ELR (cell line): ENCODE measurements at regions not wholly inside any gene's neighbourhood (a gene's known extent, or its start where the extent isn't known, plus 50 kb on each side); places are given as distances from the start of the nearest gene placed in this dataset.
"Not testable (repeated sequence)": the region's sequence is repeated elsewhere in the genome, so short reads cannot be mapped to it uniquely, and the experiment has no call there.

Experiments used
- DNase-seq: peaks from one replicate; pipeline ENCODE4 v3.0.0-alpha.2; 2015; ENCODE audit warnings: low read depth

DNA sequence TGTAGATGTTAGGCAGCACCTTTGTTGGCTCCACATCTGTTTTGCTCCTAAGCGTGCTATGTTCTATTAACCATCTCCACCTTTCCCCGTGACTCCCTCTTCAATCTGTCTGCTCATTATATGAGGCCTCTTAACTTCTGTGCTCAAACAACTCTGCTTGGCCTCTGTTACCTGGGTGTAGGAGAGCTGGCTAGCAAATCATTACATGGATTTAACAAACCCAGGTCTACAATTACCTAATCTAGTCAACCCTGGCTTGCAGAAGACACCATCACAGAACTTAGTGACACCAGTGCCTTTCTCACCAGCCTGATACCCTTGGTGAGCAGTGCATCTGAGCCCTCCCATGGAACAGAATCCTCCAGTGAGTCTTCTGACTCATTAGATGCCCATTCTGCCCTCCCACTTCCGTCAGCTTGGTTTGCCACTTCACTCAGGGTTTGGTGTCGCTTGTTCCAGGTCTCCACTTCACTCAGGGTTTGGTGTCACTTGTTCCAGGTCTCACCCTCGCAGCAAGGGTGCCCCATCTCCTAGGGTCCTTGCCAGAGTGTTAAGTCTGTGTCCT lies 92.0 kb upstream of the KIF26B start:
- DNase-seq = no peak

DNA sequence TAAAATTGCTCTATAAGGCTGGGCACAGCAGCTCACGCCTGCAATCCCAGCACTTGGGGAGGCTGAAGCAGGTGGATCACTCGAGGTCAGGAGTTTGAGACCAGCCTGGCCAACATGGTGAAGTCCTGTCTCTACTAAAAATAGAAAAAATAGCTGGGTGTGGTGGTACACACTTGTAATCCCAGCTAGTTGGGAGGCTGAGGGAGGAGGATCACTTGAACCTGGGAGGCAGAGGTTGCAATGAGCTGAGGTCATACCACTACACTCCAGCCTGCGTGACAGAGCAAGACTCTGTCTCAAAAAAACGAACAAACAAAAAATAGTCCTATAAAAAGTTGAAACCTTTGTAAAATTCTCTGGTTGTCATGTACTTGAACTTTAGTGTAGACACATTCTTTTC lies 93.0 kb upstream of the KIF26B start:
- DNase-seq = not testable (repeated sequence)

DNA sequence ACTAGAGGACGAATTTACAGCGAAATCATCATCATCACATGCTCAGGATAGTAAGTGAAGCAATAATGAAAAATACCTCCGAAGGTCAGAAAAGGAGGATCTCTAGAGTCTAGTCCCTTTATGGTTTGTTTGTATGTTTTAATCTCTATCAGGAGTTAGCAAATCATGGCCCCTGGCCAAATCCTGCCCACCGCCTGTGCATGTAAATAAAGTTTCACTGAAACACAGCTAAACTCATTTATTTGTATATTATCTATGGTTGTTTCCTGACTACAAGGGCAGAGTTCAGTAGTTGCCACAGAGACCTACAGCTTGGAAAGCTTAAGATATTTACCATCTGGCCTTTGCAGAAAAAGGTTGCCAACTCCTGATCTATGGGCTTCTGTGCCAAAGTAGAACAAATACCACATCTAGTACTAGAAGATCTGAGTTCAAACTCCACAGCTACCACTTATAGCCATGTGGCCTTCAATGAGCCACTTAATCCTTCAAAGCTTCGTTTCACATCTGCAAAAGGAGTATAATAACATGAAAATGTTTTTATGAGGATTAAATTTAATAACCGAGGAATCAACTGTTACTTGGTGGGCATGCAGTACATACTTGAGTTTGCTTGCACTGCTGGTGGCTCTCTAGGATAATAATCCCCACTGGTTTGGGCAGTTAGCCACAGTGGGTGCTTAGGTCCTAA lies 94.0 kb upstream of the KIF26B start:
- DNase-seq = no peak

DNA sequence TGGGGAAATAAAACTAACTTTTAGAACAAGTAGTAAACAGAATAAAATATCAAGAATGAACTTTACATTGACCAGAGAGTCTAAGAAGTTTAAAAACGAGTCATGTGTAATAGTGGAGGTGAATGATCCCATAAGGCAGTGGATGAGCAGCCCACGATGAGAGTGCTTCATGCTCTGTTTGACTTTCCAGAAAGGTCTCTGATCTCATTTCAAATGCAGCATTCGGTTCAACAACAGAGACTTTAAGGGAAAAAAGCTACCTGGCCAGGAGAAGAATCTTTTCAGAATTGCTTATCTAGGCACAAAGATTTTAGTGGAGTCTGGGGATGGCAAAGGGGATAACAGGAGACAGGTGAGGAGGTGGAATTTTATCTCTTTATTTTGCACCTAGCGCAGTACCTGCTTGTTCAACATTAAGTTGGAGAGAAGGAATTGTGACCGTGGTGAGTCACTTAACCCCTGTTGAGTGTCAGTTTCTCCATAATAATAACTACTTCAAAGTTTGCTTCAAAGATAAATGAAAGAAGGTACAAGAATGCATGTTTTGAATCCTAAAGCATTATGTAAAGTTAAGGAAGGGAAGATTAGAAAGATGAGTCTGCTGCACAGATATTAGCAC lies 94.9 kb upstream of the KIF26B start:
- no peak for DNase-seq

DNA sequence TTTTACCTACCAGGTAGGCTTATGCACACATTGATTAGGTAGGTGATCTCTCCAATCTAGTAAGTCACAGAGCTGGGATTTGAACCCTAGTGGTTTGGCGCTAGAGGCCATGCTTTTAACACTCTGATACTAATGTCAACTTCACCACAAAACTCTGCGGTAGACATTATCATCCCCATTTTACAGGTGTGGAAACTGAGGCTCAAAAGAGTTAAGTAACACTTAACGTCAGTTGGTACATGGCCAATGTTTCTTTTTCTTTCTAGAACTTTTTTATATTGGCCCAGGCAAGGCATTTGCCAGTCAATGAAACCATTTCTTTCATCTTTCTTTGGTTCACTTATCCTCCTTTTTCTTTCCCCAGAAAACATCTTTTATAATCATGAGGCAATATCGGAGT lies 95.9 kb upstream of the KIF26B start:
- DNase-seq = no peak

DNA sequence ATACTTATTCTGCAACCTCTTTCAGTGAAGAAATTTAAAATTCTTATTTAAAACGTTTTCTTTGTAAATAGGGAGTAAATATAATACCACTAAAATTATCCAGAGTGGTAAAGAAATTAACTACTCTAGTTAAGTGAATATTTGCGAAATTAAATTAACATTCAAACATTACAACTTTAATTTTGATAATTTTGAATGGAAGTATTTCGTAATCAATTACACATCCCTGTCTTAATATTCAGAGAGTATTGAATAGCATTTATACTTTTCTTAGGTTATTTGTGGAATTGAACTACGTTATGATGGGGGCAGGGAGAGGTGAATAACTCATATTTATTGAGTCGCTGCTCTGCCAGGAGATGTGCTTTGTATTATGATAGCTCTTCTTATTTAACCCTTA lies 96.3 kb upstream of the KIF26B start:
- no peak for DNase-seq

DNA sequence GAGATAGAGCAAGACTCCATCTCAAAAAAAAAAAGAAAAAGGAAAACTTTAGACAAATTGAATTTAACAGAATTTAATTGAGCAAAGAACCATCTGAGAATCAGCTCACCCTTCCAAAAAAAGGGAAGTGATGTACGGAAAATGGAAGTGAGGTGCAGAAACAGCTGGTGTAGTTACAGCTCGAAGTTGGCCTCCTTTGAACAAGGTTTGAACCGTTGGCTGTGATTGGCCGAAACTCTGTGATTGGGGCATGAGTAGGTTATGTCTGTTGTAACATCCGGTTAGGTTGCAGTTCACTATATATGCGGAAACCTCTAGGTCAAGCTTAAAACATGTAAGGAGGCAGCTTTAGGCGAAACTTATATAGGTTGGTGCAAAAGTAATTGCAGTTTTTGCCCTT lies 97.9 kb upstream of the KIF26B start:
- no peak for DNase-seq

DNA sequence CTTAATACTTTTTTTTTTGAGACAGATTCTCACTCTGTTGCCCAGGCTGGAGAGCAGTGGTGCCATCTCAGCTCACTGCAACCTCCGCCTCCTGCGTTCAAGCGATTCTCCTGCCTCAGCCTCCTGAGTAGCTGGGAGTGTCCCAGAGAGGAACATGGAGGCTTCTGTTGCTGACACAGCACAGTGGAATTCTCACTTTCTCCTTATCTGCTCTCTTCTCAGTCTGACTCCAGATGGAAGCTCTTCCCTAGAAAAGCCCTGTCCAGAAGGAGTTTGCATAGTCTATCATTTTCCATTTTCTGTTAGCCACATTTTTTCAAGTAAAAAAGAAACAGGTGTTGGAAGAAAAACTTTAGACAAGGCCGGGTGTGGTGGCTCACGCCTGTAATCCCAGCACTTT lies 98.5 kb upstream of the KIF26B start:
- DNase-seq = not testable (repeated sequence)

DNA sequence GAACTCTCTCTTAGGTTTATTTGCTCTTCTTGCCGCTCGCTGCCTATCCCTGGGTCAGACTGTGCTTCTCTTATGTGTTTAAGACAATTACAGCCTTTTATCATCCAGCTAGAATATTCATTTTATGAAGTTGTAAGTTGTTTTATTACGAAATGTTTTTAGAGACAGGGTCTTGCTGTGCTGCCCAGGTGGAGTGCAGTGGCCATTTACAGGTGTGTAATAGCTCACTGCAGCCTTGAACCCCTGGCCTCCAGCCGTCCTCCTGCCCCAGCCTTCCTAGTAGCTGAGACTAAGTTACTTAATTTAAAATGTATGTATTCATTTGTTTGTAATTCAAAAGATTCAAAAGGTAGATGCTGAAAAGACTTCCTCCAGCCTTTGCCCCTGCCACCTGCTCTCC lies 99.0 kb upstream of the KIF26B start:
- no peak for DNase-seq

DNA sequence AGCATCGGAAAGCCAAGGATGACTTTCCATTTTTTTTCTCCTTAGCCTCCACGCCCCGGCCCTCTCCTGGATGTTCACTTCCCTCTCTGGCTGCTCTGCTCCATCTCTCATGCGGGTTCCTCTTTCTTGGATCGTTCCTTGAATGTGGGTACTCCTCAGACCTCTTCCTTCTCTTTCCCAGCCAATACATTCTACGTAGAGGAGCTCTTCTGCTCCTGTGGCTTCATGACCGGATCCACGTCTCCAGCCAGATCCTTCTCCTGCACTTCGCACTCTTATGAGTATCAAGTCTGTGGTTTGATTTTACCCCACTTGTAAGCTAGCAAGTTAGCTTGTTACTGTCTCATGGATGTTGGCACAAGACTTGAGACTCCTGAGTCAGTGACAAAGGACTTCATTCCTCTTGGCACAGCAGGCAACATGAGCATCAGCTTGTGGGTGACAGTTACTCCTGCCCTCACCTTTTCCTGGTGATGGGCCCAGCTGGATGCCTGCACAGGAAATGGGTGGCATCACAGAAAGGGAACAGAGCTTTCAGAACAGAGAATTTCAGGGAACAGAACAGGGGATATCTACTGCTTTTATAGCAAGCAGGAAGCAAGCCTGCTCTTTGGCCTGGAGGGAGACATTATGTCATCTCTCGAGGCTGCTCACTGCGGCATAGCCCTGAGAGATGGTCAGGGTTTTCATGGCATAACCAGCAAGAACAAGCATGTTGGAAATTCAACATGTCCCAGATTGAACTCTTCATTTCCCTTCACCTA lies 100.1 kb upstream of the KIF26B start:
- DNase-seq = no peak

DNA sequence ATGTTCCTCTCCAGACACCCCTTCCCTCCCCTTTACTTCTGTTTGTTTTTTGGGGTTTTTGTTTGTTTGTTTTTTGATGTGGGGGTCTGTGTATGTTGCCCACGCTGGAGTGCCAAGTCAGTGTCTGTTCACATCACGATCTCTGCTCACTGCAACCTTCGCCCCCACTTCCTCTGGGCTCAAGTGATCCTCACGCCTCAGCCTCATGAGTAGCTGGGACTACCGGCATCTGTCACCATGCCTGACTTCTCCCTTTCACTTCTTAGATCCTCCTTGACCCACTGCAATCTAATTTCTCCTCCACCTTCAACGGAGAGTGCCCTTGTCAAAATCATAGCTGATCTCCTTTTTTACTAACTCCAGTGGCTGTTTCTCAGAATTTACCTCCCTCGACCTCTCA lies 100.7 kb upstream of the KIF26B start:
- DNase-seq = no peak

DNA sequence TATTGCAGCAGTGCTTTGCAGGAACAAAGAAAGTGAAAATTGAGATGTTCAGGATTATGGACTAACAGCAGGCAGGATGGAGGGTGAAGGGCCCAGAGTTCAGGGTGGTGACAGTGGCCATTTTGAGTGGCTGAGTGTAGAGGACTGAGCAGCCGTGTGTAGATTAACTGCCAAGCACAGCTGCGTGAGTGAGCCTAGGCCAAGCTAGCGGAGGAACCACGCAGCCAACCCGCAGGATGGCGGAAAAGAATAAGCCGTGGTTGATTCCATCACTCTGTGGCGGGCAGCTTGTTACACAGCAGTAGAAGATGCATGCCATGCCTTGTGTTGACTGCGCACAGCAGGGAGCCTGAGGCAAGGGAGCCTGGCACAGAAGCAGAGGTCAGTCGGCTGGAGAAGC lies 102.5 kb upstream of the KIF26B start:
- DNase-seq = no peak

DNA sequence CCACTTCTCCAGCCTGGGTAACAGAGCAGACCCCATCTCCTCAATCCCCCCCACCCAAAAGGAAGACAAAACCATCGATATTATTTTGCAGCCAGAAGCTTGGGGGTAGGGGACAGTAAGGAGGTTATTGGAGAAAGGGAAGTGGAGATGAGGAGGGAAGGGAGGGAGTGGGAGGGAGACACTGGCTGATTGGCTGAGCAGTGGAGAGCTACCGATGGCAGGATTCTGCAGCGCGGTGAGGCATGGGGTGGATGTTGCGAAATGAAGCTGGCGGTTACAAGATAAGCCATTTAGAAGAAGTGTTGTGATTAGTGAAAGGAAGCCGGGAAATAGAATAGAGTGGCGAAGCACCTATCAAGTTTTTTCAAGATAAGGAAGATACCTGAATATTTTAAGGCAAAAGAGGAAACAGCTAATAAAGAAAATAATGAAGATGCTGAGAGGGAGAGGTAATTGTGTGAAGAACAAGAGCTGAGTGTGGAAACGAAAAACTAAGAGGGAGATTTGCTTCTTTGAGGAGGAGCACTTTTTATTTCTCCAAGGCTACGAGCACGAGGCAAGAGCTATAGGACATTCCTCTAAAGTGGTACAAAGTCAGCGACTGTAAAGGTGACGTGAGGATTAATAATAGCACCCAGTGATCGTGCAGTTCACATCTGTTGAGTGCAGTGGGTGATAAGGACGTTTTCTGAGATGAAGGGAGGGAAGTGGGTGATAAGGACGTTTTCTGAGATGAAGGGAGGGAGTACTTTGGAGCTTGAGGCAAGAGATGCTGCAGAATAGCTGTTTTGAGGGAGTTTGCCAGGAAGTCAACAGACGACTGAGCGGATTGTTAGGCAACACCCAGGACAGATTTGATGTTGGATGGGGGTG lies 103.2 kb upstream of the KIF26B start:
- no peak for DNase-seq

DNA sequence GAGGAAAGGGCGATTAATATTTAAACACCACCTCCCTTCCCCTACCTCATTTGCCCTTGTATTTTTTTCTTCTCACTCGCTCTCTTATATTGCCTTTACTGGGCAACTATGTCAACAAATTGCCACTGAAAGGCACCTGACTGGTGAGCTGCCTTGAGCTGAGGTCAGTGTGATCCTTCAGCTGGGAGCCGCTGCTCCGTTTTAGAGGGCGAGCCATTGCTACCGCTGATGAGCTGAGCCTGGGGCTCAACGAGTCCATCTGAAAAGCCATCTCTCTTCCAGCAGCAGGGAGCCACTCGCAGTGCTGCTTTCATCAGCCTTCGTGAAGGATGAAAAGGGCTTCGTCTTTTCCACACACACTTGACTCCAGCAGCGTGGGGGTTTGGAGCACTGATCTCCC lies 108.0 kb upstream of the KIF26B start:
- DNase-seq = no peak

DNA sequence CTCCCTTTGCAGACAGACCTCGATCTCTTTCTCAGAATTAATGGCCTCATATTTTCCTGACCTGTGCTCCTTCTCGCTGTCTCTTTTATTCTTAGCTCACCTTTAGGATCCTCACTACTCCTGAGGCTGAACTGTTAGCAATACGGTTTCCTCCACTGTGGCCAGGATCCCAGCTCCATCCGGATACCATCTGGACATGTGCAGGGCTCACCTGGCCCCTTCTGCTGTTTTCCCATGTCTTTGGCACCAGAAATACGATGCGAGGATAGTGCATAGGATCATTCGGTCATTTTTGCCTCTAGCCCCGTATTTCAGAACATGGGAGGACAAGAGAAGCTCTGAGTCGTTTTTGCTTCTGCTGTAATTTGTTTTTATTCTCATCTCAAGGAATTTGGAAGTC lies 108.5 kb upstream of the KIF26B start:
- no peak for DNase-seq

DNA sequence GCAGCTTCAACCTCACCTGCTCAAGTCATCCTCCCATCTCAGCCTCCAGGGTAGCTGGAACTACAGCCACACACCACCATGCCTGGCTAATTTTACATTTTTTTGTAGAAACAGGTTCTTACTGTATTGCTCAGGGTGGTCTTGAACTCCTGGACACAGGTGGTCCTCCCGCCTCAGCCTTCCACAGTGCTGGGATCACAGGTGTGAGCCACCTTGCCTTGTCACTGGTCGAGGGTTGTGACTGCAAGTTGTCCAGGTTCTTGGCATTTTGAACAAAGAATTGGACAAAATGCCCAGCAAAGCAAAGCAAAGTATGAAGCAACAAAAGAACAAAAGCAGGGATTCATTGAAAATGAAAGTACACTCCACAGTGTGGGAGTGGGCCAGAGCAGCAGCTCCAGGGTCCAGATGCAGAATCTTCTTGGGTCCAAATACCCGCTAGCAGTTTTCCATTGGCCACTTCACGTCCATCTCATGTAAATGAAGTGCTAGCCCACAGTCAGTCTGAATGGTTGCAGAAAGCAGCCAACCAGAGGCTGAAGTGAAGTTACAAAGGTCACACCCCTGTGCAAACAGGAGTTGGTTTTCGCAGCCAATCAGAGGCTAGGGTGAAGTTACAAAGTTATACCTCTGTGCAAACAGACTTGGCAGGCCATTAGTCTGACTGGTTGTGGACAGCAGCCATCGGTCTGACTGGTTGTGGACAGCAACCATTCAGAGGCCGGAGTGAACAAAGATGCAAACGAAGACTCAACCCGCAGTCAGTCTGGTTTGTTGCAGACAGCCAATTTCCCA lies 109.5 kb upstream of the KIF26B start:
- no peak for DNase-seq

DNA sequence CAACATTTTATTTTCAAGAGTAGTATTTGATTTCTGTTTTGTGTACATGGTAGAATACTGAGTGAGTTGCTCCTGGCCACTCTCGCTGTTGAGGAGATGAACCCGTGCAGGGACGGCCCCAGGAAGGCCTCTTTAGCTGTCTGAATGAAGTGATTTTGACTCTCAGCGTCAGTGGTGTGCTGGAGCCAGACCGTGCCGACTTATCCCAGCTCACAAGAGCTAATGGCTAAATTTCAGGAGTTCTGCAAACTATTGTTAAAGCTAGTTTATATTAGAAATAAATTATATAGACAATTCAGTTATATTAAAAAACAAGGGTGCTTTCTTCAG lies 111.2 kb upstream of the KIF26B start:
- DNase-seq = no peak

DNA sequence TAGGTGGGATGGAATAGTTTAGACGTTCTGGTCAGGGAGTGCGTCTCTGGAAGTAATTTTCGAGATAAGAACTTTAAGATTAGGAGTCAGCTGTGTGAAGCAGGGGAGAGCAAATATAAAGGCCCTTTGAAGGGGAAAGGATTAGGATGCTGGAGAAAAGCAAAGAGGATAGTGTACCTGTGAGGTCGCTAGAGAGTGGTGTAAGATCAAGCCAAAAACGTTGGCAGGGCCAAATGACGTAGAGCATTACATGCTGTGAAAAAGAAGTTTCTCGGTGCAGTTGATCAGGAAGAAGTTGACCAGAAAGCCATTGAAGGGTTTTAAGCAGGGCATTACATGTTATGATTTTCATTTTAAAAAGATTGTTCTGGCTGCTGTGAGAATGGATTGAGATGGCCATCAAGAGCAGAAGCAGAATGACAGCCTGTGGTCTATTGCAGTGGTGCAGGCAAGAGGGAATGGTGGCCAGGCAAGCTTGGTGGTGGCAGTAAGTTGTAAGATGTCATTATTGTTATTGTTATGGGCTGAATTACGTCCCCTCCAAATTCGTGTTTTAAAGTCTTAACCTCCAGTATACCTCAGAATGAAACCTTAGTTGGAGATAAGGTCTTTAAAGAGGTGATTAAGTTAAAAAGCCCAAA lies 113.6 kb upstream of the KIF26B start:
- no peak for DNase-seq

DNA sequence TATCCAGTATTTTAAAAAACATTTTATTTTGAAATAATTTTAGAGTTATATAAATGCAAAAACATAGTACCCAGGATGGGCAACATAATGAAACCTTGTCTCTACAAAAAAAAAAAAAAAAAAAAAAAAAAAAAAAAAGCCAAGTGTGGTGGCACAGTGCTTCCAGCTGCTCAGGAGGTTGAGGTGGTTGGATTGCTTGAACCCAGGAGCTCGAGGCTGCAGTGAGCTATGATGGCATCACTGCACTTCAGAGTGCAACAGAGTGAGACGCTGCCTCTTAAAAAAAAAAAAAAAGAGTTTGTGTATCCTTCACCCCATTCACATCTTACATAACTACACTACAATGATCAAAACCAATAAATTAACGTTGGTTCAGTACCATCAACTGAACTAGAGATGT lies 115.6 kb upstream of the KIF26B start:
- no peak for DNase-seq

DNA sequence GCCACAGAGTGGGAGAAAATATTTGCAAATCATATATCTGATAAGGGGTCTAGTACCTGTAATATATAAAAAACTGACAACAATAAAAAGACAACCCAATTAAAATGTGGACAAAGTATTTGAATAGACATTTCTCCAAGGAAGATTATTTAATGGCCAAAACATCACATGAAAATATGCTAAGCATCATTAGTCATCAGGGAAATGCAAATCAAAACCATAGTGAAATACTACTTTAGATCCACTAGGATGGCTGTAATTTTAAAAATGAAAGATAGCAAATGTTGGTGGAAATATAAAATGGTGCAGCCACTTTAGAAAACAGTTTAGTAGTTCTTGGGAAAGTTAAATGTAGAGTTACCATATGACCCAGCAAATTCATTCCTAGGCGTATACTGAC lies 118.7 kb upstream of the KIF26B start:
- DNase-seq = peak; percentile 11

DNA sequence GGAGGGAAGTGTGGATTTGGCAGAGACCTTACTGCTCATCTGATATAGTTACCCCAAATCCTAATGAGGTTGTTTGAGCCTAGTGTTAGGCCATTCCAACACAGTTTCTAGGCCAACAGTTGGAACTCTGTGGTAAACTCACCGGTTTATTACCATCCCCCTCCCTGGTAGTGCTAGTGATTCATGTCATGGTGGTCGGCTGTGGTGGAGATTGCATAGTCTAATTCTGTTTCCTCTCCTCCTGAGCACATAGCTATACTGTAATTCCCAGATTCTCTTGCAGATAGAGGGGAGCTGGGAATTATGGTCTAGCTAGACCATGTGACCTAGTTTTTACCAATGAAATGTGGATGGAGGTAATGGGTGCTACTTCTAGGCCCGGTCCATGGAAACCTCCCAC lies 123.7 kb upstream of the KIF26B start:
- peak; percentile 18 for DNase-seq
